ENCODE measurements at regions not wholly inside any gene's neighbourhood (a gene's known extent, or its start where the extent isn't known, plus 50 kb on each side); places are given as distances from the start of the nearest gene placed in this dataset.

- TF ChIP-seq TAF1 (IDR thresholded peaks at IDR 0.05; ENCODE audit: borderline replicate concordance, insufficient read depth, low read length) (no peak), SIN3A (IDR thresholded peaks at IDR 0.05; ENCODE audit: borderline replicate concordance, insufficient read depth, low read length) (no peak), REST (IDR thresholded peaks at IDR 0.05; ENCODE audit: insufficient read depth in 1 of 2, low read depth in 2 of 2, low read length in 2 of 2) (no peak)
Measured at GRCh38 chr6:40848038-40848437, 191.0 kb downstream of the UNC5CL start.

All from PFSK-1 (cell line).